EH (cell line): ENCODE measurements at regions not wholly inside any gene's neighbourhood (a gene's known extent, or its start where the extent isn't known, plus 50 kb on each side); places are given as distances from the start of the nearest gene placed in this dataset.

ENCODE experiments used
- DNase-seq: peaks from one replicate; pipeline ENCODE4 v3.0.0-alpha.2; 2015; ENCODE audit warnings: low read depth

DNA sequence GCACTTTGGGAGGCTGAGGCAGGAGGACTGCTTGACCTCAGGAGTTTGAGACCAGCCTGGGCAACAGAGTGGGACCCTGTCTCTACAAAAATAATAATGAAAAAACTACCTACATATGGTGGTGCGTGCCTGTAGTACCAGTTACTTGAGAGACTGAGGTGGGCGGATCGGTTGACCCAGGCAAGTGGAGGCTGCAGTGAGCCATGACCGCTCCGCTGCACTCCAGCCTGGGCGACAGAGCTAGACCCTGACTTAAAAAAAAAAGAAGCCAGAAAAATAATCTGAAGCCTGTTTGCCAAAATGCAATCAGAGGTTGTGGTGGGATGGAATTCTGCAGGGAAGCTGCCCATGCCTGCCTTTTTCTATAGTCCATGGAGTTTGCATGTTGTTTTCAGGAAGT lies 50.4 kb upstream of the GGTA1 start:
- no peak for DNase-seq

DNA sequence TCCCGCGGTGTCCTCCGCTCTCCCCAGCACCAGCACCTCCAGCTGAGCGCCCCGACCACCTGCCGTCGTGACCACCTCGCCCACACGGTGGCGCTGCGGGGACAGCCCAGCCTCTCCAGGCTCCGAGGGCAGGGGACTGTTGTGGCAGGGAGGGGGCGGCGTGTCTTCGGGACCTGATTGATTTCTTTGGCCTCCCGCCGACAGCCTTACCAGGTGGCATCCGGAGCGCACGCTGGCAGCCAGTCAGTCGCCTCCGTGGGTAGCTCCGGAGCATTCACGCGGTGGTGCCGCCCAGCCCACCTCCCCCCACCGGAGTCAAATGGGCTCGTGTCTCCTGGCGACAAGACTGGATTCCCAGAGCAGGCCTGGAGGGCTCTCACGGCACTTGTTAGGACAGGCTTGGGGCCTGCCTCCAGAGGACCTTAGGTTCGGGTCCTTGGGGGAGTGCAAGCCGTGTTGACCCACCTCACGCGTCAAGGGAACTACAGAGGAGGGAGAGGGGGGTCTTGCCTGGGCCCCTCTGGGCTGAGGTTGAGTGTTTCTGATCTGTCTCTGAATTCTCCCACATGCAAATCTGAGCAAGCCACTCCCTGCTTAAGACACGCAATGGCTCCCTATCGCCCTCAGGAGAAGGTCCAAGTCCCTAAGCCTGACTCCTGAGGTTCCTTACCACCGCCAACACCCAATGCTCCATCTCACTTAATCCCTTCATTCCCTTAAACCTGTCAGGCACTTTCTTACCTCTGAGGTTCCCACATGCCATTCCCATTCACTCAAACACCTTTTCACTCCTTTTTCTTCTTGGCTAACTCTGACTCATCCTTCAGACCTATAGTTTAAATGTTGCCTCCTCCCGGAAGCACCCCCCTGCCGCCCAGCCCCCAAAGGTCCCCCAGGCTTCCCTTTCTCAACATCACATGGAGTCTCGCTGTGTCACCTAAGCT lies 51.2 kb upstream of the GGTA1 start:
- DNase-seq, result peak; percentile 71

DNA sequence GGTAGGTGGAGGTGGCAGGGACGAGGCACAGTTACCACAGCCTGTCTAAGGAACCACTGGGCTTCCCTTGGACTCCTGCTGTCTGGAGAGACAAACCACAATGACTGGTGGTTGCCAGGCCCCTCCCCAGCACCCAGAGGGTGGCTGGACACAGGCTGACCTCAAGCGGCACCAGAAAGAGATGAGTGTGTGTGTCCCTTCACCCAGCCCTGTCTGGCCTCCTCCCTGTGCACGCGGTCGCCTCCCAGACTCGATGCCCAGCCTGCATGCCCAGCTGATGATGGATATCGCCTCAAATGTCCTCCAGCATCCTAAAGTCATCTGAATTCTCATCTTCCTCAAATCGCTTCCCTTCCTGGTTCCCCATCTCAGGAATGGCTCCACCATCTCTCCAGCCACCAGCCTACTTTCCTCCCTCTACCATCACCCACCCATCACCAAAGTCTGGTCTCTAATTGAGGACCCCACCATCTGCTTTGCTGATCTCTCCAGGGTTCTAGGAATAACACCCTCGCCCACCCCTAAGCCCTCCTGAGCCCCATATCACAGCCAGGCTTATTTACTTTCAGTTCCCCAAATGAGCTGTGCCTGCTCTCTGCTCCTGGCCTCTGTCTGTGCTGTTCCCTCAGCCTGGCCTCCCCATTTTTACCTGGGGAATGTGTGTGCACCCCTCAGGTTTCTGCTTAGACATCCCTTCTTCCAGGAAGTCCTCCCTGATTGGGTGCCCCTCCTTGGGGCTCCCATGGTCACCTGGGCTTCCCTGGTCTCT lies 52.5 kb upstream of the GGTA1 start:
- DNase-seq, result peak; percentile 38

DNA sequence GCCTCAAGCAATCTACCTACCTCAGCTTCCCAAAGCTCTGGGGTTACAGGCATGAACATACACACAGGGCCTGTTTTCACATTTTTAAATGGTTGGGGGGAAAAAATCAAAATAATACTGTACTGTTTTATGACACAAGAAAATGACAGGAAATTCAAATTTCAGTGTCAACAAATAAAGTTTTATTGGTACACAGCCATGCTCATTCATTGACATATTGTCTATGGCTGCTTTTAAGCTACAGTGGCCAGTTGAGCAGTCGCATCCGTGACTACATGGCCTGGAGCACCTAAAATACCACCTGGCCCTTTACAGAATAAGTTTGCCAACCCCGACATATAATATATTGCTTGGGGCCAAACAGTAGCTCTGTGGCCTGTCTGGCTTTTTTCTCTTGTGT lies 56.4 kb upstream of the GGTA1 start:
- DNase-seq, result no peak

DNA sequence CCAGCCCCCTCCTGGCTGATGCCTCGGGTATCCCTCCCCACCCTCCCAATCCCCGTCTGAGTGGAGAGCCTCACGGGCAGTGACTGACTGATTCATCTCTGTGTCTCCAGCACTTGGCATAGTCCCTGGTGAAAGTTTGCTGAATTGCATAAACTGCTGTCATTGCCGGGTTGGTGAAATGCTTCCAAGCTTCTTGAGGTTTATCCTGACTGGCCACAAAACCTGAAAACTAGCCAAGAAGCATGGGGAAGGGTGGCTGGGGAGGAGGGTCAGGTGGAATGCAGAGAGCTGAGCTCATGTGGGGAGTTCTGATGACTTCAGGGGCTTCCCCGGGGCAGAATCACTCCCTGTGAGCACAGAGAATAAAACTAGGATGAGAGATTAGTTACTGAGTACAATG lies 56.9 kb upstream of the GGTA1 start:
- DNase-seq, result peak; percentile 98

GRCh38 chr9:121557581-121558447 lies 58.2 kb upstream of the GGTA1 start:
- DNase-seq, result peak; percentile 98

DNA sequence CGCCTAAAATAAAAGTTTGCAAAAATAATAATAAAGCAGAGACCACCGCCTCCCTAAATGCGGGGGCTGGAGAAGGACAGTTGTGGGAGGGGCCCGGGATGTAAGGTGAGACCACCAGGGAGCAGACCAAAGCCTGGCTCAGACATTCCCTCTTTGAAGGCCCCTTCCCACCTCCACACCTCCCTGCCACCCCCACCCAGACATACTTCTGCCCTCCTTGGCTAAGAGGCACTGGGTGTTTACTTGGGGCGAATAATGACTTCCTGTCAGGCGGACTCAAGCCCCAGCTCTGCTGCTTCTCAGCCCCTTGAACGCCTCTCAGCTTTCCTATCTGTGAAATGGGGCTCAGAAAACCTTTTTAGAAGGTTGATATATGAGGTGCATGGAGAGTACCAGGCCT lies 58.8 kb upstream of the GGTA1 start:
- DNase-seq, result peak; percentile 21

GRCh38 chr9:121559183-121559582 lies 59.5 kb upstream of the GGTA1 start:
- DNase-seq, result peak; percentile 88

DNA sequence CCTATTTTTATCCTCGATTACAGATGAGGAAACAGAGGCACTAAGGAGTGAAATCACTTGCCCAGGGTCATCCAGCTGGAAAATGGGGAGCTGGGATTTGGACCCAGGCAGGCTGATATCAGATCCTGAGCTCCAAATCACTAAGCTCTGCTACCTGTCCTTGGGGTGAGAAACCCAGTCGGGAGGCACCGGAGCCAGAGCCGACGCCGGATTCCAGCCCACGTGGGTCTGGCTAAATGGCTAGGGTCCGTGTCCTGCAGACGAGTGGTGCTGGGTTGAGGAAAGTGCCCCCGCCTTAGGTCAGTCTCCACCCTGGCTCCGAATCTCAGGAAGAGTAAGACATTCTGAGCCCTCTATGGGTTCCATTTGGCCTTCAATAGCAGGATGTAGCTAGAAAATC lies 61.3 kb upstream of the GGTA1 start:
- no peak for DNase-seq

- no peak for DNase-seq
Observed at GRCh38 chr9:121561385-121562222, 62.0 kb upstream of the GGTA1 start.

- DNase-seq, result no peak
Observed at GRCh38 chr9:121562301-121562700, 62.7 kb upstream of the GGTA1 start.

- no peak for DNase-seq
Observed at GRCh38 chr9:121563425-121563824, 63.8 kb upstream of the GGTA1 start.

GRCh38 chr9:121563881-121564460 lies 64.3 kb upstream of the GGTA1 start:
- DNase-seq, result no peak

DNA sequence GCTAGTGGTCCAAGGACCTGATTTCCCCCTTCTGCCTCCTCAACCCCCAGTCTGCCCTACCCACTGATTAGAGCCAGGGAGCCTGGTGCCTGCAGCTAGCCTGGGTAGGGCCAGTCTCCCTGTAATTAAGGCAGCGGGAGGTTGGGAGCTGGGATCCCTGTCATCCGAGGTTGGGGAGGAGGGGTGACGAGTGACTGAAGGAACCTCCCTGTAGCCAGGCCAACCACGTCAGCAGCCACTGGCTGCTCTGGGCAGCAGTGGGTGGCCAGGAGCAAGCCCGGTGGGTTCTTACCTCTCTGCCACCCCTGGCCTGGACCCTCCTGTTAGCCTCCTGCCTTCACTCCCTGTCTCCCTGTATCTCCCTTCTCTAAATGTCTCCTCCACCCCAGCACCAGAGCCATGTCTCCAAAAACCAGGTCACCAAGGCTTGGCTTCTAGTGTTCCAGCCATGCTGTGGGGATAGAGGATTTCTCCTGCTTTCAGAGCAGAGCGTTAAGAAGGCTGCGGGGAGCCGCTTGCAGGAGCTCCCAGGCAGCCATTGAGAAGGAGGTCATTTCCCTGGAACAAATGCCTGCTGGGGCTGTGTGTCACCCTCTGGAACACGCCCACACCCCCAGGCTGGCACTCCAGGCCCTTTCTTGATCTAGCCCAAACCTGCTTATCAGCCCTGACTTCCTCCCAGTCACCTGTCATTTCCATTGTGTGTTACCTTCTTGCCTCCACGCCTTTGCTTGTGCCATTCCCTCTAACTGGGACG lies 65.0 kb upstream of the GGTA1 start:
- no peak for DNase-seq

DNA sequence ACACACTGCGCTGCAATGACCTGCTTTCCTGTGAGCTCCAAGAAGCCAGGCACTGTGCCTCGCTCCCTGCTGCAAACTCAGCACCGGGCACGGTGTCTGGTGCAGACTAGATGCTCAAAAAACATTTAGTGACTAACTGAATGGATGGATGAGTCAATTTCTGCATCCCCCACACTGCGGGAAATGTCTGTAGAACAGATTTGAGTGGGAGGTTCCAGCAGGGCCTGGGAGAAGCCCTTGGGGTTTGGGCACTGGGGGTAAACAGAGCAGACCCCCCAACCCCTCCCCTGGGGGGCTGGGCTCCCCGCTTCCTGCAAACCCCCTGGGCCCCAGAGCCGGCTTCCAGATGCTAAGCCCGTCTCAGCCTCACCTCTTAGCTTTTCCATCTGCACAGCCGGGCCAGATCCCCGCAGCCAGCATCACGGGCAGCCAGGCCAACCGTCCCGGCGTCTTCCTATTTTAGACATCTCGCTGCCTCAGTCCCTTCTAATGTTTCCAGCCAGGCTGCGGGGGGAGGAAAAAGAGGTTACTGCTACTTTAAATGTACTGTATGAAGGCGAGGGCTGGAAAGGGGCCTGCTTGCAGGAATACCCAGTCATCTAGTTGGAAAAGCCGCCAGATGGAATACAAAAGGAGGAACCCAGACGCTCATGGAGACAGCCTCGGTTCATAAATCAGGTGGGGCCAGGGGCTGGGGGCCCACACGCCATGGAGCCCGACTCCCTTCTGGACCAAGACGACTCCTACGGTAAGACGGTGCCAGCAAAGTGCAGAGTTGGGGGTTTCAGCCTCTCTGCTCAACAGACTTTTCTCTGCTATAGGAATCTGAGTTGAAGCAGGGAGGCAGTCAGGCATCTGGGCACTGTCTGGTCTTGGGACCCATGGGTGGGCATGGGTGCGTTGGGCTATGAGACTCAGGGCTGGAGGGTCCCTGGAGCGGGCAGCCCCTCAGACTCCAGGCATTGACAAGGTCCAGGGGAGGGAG lies 67.1 kb upstream of the GGTA1 start:
- DNase-seq, result peak; percentile 75

DNA sequence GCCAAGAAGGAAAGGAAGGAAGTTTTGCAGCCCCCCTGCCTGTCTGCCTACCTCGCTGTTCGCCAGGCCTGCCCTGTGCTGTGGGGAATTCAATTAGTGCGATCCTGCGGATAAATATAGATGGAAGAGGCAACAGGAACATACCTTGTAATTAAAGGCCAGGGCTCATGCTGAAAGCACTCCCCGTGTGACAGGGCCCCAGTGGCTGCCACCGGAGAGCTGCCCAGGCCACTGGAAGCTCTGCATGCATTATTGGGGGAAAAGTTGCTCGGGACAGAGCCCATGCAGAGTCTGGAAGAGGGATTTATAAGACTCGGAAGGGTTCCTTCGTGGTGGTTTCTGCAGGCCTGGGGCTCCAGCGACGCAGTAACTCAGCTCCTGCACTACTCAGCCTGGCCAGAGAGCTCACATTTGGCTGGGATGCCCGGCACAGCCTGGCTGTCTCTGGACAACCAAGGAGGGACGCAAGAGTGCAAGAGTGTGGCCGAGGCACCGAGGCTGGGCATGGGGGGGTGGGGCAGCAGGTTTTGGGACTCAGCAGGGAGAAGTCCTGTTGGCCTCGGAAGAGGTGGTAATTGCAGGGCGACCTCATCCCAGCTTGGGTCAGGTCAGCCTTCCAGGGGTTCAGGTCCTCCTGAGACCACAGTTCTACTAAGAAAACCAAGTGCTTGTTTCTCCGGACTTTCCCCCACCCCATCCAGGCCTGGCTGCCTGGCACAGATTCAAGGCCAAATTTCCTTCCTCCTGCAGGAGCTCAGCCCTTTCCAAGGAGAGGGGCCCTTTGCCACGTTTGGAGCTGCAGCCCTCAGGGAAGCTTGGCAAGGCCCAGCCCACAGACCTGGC lies 68.1 kb upstream of the GGTA1 start:
- no peak for DNase-seq

- DNase-seq, result peak; percentile 54
Observed at GRCh38 chr9:121568343-121569265, 69.0 kb upstream of the GGTA1 start.
